A673 (cell line): ENCODE measurements at regions not wholly inside any gene's neighbourhood (a gene's known extent, or its start where the extent isn't known, plus 50 kb on each side); places are given as distances from the start of the nearest gene placed in this dataset.

Source experiments
- BruUV-seq: library from RNA; stranded (reverse); fragments of 400-500 nt; replicated peaks from 2 replicates; lab custom pipeline; 2021; lab: Mats Ljungman, UMichigan
- CTCF ChIA-PET: fragments of 300-600 bp; sonication (Branson Sonifier 250); formaldehyde crosslinking; loops from one replicate; lab custom pipeline; 2022; ENCODE audit warnings: antibody characterized with exemption; lab: Charles Lee
- POLR2A ChIA-PET: fragments of 300-600 bp; sonication (Branson Sonifier 250); formaldehyde crosslinking; loops from one replicate; lab custom pipeline; 2022; ENCODE audit warnings: antibody characterized with exemption; ENCODE audit not compliant: low non-redundant PET; lab: Charles Lee
- DNase-seq: peaks from one replicate; pipeline ENCODE4 v3.0.0-alpha.2; 2015; ENCODE audit warnings: low spot score
- H3K27ac ChIP-seq: fragments of 200-600 bp; sonication (generic); 2 replicates; pipeline ENCODE4 v1.5.1; 2016; ENCODE audit warnings: mixed run types, low read depth, mild to moderate bottlenecking, mixed read lengths, antibody characterized with exemption, low read length; ENCODE audit not compliant: poor library complexity, severe bottlenecking
- H3K27me3 ChIP-seq: fragments of 200-600 bp; sonication (generic); replicated peaks from 2 replicates; pipeline ENCODE4 v1.6.1; 2017; ENCODE audit warnings: mixed run types, low read depth, mild to moderate bottlenecking, mixed read lengths, antibody characterized with exemption, low read length; ENCODE audit not compliant: insufficient read depth, poor library complexity
- H3K36me3 ChIP-seq: fragments of 200-600 bp; sonication (generic); 2 replicates; pipeline ENCODE4 v1.6.1; 2016; ENCODE audit warnings: mixed run types, mild to moderate bottlenecking, mixed read lengths, antibody characterized with exemption, low read length; ENCODE audit not compliant: insufficient read depth, poor library complexity, severe bottlenecking
- H3K4me1 ChIP-seq: fragments of 200-600 bp; sonication (generic); 2 replicates; pipeline ENCODE4 v1.6.1; 2017; ENCODE audit warnings: mixed run types, mild to moderate bottlenecking, mixed read lengths, antibody characterized with exemption, low read length; ENCODE audit not compliant: insufficient read depth, poor library complexity, severe bottlenecking
- H3K4me3 ChIP-seq: fragments of 200-600 bp; sonication (generic); 2 replicates; pipeline ENCODE4 v1.5.1; 2016; ENCODE audit warnings: low read depth, mixed run types, mild to moderate bottlenecking, mixed read lengths, low read length; ENCODE audit not compliant: poor library complexity, severe bottlenecking
- H3K9me3 ChIP-seq: fragments of 200-600 bp; sonication (generic); 2 replicates; pipeline ENCODE4 v1.6.1; 2016; ENCODE audit warnings: mixed run types, low read depth, mild to moderate bottlenecking, mixed read lengths, antibody characterized with exemption, low read length; ENCODE audit not compliant: poor library complexity, severe bottlenecking
- EZH2 ChIP-seq: fragments of 200-600 bp; sonication (generic); IDR thresholded peaks from 2 replicates; pipeline ENCODE4 v1.6.1; 2017; ENCODE audit warnings: borderline replicate concordance, low read depth, mild to moderate bottlenecking, mixed read lengths, antibody characterized with exemption, low read length; ENCODE audit not compliant: poor library complexity, severe bottlenecking
- intact Hi-C: fragments of 100-400 bp; cut with micrococcal nuclease; formaldehyde crosslinking; loops from one replicate; pipeline ENCODE4 v1.10.0; 2022; ENCODE audit not compliant: unreplicated experiment
- TF ChIP-seq, protein P1 (sequence below): fragments of 300-800, 200-600 bp; sonication (generic); conservative IDR thresholded peaks from 2 replicates; pipeline ENCODE4 v1.5.1; 2017; ENCODE audit warnings: low read depth, mild to moderate bottlenecking, antibody characterized with exemption, low read length, moderate library complexity, mixed read lengths

DNA sequence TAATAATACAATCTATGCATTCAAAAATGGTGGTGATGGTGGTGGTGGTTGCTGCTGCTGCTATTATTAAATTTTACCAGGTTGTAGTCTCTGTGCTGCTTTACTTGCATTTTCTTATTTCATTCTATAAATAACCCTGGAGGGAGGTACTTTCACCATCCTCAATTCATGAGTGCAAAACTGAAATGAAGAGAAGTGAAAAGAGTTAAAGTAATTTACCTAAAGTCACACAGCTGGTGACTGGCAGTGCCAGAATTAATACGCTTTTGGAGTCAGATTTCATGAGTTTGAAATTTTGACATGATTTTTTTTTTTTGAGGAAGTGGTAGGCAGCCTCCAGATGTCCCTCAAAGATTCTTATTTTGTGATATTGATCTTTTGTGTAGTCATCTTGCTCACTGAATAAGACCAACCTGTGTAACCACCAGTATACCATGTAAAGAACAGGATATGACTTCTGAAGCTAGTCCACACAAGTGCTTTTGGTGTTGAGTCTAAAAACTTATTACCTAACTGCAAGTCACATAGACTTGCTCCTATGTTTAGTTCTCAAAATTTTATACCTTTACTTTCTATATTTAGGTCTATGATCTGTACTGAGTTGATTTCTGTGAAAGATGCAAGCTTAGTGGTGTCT lies 218.8 kb downstream of the ZWINT start:
- H3K27me3 ChIP-seq = no peaks in the 10 kb centered on the region
- no peaks in the 10 kb centered on the region for H3K36me3 ChIP-seq
- intact Hi-C loops = no loop called here
- H3K27ac ChIP-seq = no peak overlapping the region
- no peaks in the 10 kb centered on the region for H3K4me1 ChIP-seq
- DNase-seq = no peak
- H3K4me3 ChIP-seq = no peak overlapping the region
- ChIA-PET CTCF (no interaction called here), POLR2A (no interaction called here)
- no peak for TF ChIP-seq EZH2
- TF ChIP-seq, protein P1, sequence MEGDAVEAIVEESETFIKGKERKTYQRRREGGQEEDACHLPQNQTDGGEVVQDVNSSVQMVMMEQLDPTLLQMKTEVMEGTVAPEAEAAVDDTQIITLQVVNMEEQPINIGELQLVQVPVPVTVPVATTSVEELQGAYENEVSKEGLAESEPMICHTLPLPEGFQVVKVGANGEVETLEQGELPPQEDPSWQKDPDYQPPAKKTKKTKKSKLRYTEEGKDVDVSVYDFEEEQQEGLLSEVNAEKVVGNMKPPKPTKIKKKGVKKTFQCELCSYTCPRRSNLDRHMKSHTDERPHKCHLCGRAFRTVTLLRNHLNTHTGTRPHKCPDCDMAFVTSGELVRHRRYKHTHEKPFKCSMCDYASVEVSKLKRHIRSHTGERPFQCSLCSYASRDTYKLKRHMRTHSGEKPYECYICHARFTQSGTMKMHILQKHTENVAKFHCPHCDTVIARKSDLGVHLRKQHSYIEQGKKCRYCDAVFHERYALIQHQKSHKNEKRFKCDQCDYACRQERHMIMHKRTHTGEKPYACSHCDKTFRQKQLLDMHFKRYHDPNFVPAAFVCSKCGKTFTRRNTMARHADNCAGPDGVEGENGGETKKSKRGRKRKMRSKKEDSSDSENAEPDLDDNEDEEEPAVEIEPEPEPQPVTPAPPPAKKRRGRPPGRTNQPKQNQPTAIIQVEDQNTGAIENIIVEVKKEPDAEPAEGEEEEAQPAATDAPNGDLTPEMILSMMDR = no peak
- no TSS peak for BruUV-seq
- peaks cover 27% of the 10 kb centered on the region for H3K9me3 ChIP-seq

DNA sequence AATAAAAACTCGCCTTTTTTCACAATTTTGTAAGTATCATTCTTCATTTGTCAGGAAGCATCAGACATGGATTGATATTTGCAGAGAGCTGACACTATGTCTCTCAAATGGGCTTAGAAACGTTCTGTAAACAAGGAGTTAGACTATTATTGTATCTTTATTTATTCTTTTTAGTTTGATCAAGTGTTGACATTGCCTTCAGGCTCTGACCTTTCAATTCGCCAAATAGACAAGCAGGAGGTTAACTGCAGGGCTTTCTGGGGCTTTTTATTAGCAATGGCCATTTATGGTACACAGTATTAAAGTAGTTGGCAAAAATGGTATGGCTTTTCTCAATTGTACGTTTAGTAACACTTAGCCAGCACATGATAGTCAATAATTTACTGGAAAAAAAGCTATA lies 221.7 kb downstream of the ZWINT start:
- Histone ChIP-seq H3K27ac (no peak overlapping the region), H3K4me1 (no peaks in the 10 kb centered on the region), H3K4me3 (no peak overlapping the region), H3K36me3 (no peaks in the 10 kb centered on the region), H3K27me3 (no peaks in the 10 kb centered on the region), H3K9me3 (peaks cover 12% of the 10 kb centered on the region)
- TF ChIP-seq EZH2 = no peak
- TF ChIP-seq, protein P1 = no peak
- ChIA-PET CTCF (no interaction called here), POLR2A (no interaction called here)
- intact Hi-C loops = no loop called here
- BruUV-seq = no TSS peak
- no peak for DNase-seq

DNA sequence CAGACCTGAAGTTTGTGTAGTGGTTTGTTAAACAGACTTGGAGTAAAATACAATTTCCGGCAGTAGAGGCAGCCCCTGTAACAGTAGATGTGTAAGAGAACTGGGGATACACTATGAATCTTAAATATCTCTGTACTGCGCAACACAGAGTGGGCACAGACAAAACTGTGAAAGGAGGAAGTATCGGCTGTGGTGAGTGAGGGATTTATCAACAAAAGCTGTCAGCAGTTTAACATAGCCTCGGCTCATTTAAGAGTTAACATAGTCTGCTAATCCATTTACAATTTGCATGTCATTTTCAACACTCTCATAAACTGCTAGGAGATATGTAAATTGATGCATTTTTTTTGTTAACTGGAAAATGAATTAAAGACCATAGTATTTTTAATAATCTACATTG lies 225.2 kb downstream of the ZWINT start:
- ChIA-PET POLR2A (no interaction called here), CTCF (no interaction called here)
- H3K27me3 ChIP-seq = no peaks in the 10 kb centered on the region
- H3K9me3 ChIP-seq = peaks cover 10% of the 10 kb centered on the region
- intact Hi-C loops = no loop called here
- H3K36me3 ChIP-seq = no peaks in the 10 kb centered on the region
- no peak overlapping the region for H3K27ac ChIP-seq
- no TSS peak for BruUV-seq
- no peaks in the 10 kb centered on the region for H3K4me1 ChIP-seq
- DNase-seq = no peak
- TF ChIP-seq EZH2 = no peak
- TF ChIP-seq, protein P1 = no peak
- no peak overlapping the region for H3K4me3 ChIP-seq
